SU-DHL-6 (cell line): ENCODE measurements at regions not wholly inside any gene's neighbourhood (a gene's known extent, or its start where the extent isn't known, plus 50 kb on each side); places are given as distances from the start of the nearest gene placed in this dataset.

Experiments
- EZH2phosphoT487 ChIP-seq: fragments of 200-600 bp; sonication (generic), shearing (Covaris generic); conservative IDR thresholded peaks from 2 replicates; pipeline ENCODE4 v1.6.1; 2018; ENCODE audit warnings: mild to moderate bottlenecking, antibody characterized with exemption, low read length, moderate library complexity, mixed read lengths
- TF ChIP-seq, protein P1 (sequence below): fragments of 200-600 bp; sonication (generic); IDR thresholded peaks from one replicate; pipeline ENCODE4 v1.5.1; 2017; ENCODE audit warnings: antibody characterized with exemption, mild to moderate bottlenecking, low read length, moderate library complexity; ENCODE audit not compliant: insufficient read depth, poor library complexity, severe bottlenecking

DNA sequence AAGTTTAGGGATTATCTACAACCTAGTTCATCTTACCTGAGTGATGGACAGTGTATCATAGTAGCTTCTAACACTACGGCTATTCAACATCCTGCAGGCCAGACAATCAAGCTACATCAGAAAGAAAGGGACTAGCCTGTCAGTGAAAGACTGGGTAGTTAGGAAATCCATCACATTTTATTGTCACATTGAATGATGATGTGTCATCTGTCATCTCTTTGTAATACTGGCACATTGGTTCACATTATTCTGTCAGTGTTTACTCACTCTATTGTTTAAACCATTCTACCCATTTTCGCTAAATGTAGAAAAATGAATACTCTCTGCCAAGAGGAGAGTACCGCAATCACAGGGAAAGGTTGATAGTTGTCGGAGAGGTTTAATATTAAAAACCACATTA is 1155.8 kb downstream of the TUSC7 start:
- TF ChIP-seq, protein P1, sequence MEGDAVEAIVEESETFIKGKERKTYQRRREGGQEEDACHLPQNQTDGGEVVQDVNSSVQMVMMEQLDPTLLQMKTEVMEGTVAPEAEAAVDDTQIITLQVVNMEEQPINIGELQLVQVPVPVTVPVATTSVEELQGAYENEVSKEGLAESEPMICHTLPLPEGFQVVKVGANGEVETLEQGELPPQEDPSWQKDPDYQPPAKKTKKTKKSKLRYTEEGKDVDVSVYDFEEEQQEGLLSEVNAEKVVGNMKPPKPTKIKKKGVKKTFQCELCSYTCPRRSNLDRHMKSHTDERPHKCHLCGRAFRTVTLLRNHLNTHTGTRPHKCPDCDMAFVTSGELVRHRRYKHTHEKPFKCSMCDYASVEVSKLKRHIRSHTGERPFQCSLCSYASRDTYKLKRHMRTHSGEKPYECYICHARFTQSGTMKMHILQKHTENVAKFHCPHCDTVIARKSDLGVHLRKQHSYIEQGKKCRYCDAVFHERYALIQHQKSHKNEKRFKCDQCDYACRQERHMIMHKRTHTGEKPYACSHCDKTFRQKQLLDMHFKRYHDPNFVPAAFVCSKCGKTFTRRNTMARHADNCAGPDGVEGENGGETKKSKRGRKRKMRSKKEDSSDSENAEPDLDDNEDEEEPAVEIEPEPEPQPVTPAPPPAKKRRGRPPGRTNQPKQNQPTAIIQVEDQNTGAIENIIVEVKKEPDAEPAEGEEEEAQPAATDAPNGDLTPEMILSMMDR: no peak
- TF ChIP-seq EZH2phosphoT487: no peak
